OCI-LY1 (cell line): ENCODE measurements at regions not wholly inside any gene's neighbourhood (a gene's known extent, or its start where the extent isn't known, plus 50 kb on each side); places are given as distances from the start of the nearest gene placed in this dataset.

Experiments
- EZH2 ChIP-seq: fragments of 200-600 bp; sonication (generic), shearing (Covaris generic); IDR thresholded peaks from 2 replicates; pipeline ENCODE4 v1.8.0; 2017; ENCODE audit warnings: borderline replicate concordance, mixed run types, mild to moderate bottlenecking, antibody characterized with exemption, low read length, moderate library complexity, mixed read lengths
- TF ChIP-seq, protein P1 (sequence below): fragments of 200-600 bp; sonication (generic), shearing (Covaris generic); IDR thresholded peaks from 2 replicates; pipeline ENCODE4 v1.5.1; 2017; ENCODE audit warnings: mild to moderate bottlenecking, antibody characterized with exemption, low read length, moderate library complexity, mixed read lengths

DNA sequence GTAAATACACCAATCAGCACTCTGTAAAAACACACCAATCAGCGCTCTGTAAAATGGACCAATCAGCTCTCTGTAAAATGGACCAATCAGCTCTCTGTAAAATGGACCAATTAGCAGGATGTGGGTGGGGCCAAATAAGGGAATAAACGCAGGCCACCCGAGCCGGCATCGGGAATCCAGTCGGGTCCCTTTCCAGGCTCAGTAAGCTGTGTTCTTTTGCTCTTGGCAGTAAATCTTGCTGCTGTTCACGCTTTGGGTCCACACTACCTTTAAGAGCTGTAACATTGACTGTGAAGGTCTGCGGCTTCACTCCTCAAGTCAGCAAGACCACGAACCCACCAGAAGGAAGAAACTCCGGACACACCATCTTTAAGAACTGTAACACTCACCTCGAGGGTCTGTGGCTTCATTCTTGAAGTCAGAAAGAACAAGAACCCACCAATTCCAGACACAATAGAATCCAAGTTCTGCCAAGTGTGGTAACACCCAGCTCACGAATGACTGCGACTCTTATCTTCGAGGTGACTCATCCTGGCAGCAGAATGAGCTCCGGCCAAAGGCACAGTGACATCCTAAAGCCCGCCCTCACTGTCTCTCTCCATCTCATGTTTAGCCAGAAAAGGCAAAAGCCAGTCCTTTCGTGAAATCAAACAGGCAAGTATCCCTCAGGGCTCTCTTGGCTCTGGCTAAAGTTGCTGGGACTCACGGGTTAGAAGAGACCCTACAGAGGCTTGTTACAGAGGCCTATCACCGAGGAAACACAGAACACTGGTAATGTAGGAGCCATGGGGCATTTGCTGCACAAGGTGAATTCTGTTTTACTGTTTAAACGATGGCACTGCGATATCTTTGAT, 155.2 kb downstream of the FAM43A start:
- TF ChIP-seq, protein P1, sequence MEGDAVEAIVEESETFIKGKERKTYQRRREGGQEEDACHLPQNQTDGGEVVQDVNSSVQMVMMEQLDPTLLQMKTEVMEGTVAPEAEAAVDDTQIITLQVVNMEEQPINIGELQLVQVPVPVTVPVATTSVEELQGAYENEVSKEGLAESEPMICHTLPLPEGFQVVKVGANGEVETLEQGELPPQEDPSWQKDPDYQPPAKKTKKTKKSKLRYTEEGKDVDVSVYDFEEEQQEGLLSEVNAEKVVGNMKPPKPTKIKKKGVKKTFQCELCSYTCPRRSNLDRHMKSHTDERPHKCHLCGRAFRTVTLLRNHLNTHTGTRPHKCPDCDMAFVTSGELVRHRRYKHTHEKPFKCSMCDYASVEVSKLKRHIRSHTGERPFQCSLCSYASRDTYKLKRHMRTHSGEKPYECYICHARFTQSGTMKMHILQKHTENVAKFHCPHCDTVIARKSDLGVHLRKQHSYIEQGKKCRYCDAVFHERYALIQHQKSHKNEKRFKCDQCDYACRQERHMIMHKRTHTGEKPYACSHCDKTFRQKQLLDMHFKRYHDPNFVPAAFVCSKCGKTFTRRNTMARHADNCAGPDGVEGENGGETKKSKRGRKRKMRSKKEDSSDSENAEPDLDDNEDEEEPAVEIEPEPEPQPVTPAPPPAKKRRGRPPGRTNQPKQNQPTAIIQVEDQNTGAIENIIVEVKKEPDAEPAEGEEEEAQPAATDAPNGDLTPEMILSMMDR, result no peak
- no peak for TF ChIP-seq EZH2
